Liver (tissue), 7 donors: ENCODE measurements at regions not wholly inside any gene's neighbourhood (a gene's known extent, or its start where the extent isn't known, plus 50 kb on each side); places are given as distances from the start of the nearest gene placed in this dataset.

Experiments
- DNase-seq: peaks from one replicate; pipeline ENCODE4 v3.0.0-alpha.2; 2017; ENCODE audit warnings: low spot score
- H3K27ac ChIP-seq, 2 donors: one replicate each; pipeline ENCODE4 v1.7.0; 2013; ENCODE audit warnings: inconsistent platforms in 2 of 2, low read length in 2 of 2, control low read depth in 1 of 2, low read depth in 1 of 2, mild to moderate bottlenecking in 1 of 2
- H3K27me3 ChIP-seq, 4 donors: one replicate each; pipeline versions ENCODE4 v1.6.1 to v1.7.0; 2013; ENCODE audit warnings: low read length in 3 of 4, inconsistent platforms in 1 of 4, mild to moderate bottlenecking in 1 of 4, moderate library complexity in 1 of 4; ENCODE audit not compliant: control insufficient read depth in 4 of 4, insufficient read depth in 4 of 4
- H3K36me3 ChIP-seq, 4 donors: one replicate each; pipeline versions ENCODE4 v1.6.1 to v1.7.0; 2013; ENCODE audit warnings: low read length in 3 of 4, mild to moderate bottlenecking in 3 of 4, low read depth in 1 of 4, moderate library complexity in 1 of 4; ENCODE audit not compliant: control insufficient read depth in 4 of 4, insufficient read depth in 3 of 4
- H3K4me1 ChIP-seq, 4 donors: one replicate each; pipeline versions ENCODE4 v1.6.1 to v1.7.0; 2013; ENCODE audit warnings: low read length in 3 of 4, mild to moderate bottlenecking in 3 of 4, moderate library complexity in 1 of 4; ENCODE audit not compliant: control insufficient read depth in 4 of 4, insufficient read depth in 4 of 4
- H3K4me3 ChIP-seq, 3 donors: one replicate each; pipeline versions ENCODE4 v1.6.1 to v1.7.0; 2013; ENCODE audit warnings: low read length in 3 of 3, control low read depth in 1 of 3, low read depth in 1 of 3, mild to moderate bottlenecking in 1 of 3
- H3K9ac ChIP-seq, 2 donors: one replicate each; pipeline ENCODE4 v1.7.0; 2013; ENCODE audit warnings: low read length in 2 of 2, mild to moderate bottlenecking in 2 of 2, moderate library complexity in 2 of 2, control low read depth in 1 of 2, low read depth in 1 of 2
- H3K9me3 ChIP-seq, 4 donors: one replicate each; pipeline versions ENCODE4 v1.6.1 to v1.7.0; 2013; ENCODE audit warnings: low read length in 3 of 4; ENCODE audit not compliant: control insufficient read depth in 4 of 4
- FOXA1 ChIP-seq: IDR thresholded peaks from 2 replicates; pipeline ENCODE4 v1.6.1; 2016; ENCODE audit warnings: antibody characterized with exemption
- GABPA ChIP-seq, 2 donors: IDR thresholded peaks in 1 of 2; conservative IDR thresholded peaks in 1 of 2; 2 replicates each; pipeline ENCODE4 v1.6.1; 2016; ENCODE audit warnings: antibody characterized with exemption in 2 of 2, mild to moderate bottlenecking in 1 of 2, moderate library complexity in 1 of 2
- HNF4G ChIP-seq: IDR thresholded peaks from 2 replicates; pipeline ENCODE4 v1.6.1; 2016; ENCODE audit warnings: antibody characterized with exemption
- JUND ChIP-seq, 2 donors: IDR thresholded peaks; 2 replicates each; pipeline ENCODE4 v1.6.1; 2016; ENCODE audit warnings: antibody characterized with exemption in 2 of 2
- NR2F2 ChIP-seq: IDR thresholded peaks from 2 replicates; pipeline ENCODE4 v1.6.1; 2016; ENCODE audit warnings: antibody characterized with exemption
- RAD21 ChIP-seq, 2 donors: IDR thresholded peaks; 2 replicates each; pipeline ENCODE4 v1.6.1; 2016; ENCODE audit warnings: antibody characterized with exemption in 2 of 2, mild to moderate bottlenecking in 2 of 2
- REST ChIP-seq: IDR thresholded peaks from 2 replicates; pipeline ENCODE4 v1.6.1; 2016; ENCODE audit warnings: antibody characterized with exemption, mild to moderate bottlenecking
- RXRA ChIP-seq, 2 donors: IDR thresholded peaks; 2 replicates each; pipeline ENCODE4 v1.6.1; 2017 to 2018; ENCODE audit warnings: antibody characterized with exemption in 2 of 2, mild to moderate bottlenecking in 1 of 2
- SP1 ChIP-seq: IDR thresholded peaks from 2 replicates; pipeline ENCODE4 v1.6.1; 2018; ENCODE audit warnings: antibody characterized with exemption, mild to moderate bottlenecking
- YY1 ChIP-seq: IDR thresholded peaks from 2 replicates; pipeline ENCODE4 v1.6.1; 2016; ENCODE audit warnings: antibody characterized with exemption, mild to moderate bottlenecking
- WGBS: extraction: QIAGEN DNeasy Blood & Tissue Kit; methylation state at CpG from one replicate; pipeline ENCODE4 v1.1.7; 2013; 5-methylcytosine and 5-hydroxymethylcytosine counted together
- donor health status: healthy.
- donor health status: healthy.
- donor health status: healthy.
- donor health status: healthy.

- Histone ChIP-seq H3K9ac (no peak overlapping the region), H3K27ac (no peak overlapping the region), H3K27me3 (no peaks in the 10 kb centered on the region), H3K9me3 (peaks cover 2 to 6% (median 5%) of the 10 kb centered on the region in 4 donors), H3K4me3 (peak overlapping the region in 1 of 3 donors; percentile 45), H3K36me3 (no peaks in the 10 kb centered on the region), H3K4me1 (peaks cover 0 to 9% (median 0%) of the 10 kb centered on the region in 4 donors)
- no peak for DNase-seq
- 85% methylated on average over 1 of the region's 1 CpG for WGBS
- TF ChIP-seq GABPA (IDR thresholded peaks at IDR 0.05 in 1 of 2, conservative IDR thresholded peaks at IDR 0.05 in 1 of 2) = no peak
- no peak for TF ChIP-seq FOXA1
- TF ChIP-seq RXRA (IDR thresholded peaks at IDR 0.05) = no peak
- no peak for TF ChIP-seq REST
These were observed 62.4 kb upstream of the MMADHC start for GRCh38 chr2:149650006-149650405.

- Histone ChIP-seq H3K9ac (no peak overlapping the region), H3K4me3 (no peak overlapping the region), H3K27me3 (no peaks in the 10 kb centered on the region), H3K4me1 (peaks cover 0 to 9% (median 0%) of the 10 kb centered on the region in 4 donors), H3K36me3 (no peaks in the 10 kb centered on the region), H3K9me3 (peaks cover 2 to 6% (median 5%) of the 10 kb centered on the region in 4 donors), H3K27ac (no peak overlapping the region)
- TF ChIP-seq SP1 (no peak), RAD21 (IDR thresholded peaks at IDR 0.05) (peak in 1 of 2 donors; percentile 8), JUND (IDR thresholded peaks at IDR 0.05) (peak in 1 of 2 donors; percentile 69)
- 77% methylated on average over 3 of the region's 3 CpGs for WGBS
- DNase-seq = no peak
These were observed 60.9 kb upstream of the MMADHC start for GRCh38 chr2:149648282-149649030.

- Histone ChIP-seq H3K36me3 (no peaks in the 10 kb centered on the region), H3K9ac (no peak overlapping the region), H3K4me1 (no peaks in the 10 kb centered on the region), H3K9me3 (peaks cover 0 to 3% (median 1%) of the 10 kb centered on the region in 4 donors), H3K27ac (no peak overlapping the region), H3K27me3 (no peaks in the 10 kb centered on the region), H3K4me3 (no peak overlapping the region)
- TF ChIP-seq YY1 (no peak), NR2F2 (no peak), HNF4G (no peak), SP1 (no peak), REST (no peak), RAD21 (IDR thresholded peaks at IDR 0.05) (peak in 1 of 2 donors; percentile 29)
- DNase-seq = no peak
These were observed 57.8 kb upstream of the MMADHC start for GRCh38 chr2:149645391-149645790.
